DOHH2 (cell line): ENCODE measurements at regions not wholly inside any gene's neighbourhood (a gene's known extent, or its start where the extent isn't known, plus 50 kb on each side); places are given as distances from the start of the nearest gene placed in this dataset.

Experiments
- EZH2phosphoT487 ChIP-seq: fragments of 200-600 bp; sonication (generic); IDR thresholded peaks from 2 replicates; pipeline ENCODE4 v1.6.1; 2017; ENCODE audit warnings: borderline replicate concordance, mild to moderate bottlenecking, antibody characterized with exemption, low read length, moderate library complexity, mixed read lengths
- TF ChIP-seq, protein P1 (sequence below): fragments of 200-600 bp; sonication (generic); IDR thresholded peaks from one replicate; pipeline ENCODE4 v1.5.1; 2014; ENCODE audit warnings: antibody characterized with exemption, mild to moderate bottlenecking, low read depth, low read length; ENCODE audit not compliant: poor library complexity, severe bottlenecking

DNA sequence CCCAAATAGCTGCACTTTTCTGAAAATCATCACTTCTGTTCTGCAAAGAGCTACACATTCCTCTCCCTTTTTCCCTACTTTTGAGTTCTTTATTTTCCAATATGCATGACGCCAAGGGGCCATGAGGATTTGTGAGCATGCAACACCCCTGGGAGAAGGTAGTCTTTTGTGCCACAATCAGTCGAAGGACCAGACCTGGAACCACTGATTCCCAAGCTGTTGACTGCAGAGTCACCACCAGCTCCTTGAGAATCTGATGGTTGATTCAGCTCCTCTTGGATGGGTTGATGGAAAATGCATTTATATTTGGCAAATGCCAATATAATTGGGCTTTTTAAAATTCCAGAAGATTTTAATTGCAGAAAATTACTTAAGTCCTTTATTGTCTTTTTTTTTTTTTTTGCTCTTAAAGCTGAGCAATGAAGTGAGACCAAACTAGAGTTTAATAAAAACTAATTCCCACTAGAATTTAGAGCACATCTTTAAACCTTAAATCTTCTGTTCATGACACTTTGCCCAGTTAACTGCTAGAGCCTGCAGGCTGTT is 554.1 kb downstream of the TNS3 start:
- TF ChIP-seq, protein P1, sequence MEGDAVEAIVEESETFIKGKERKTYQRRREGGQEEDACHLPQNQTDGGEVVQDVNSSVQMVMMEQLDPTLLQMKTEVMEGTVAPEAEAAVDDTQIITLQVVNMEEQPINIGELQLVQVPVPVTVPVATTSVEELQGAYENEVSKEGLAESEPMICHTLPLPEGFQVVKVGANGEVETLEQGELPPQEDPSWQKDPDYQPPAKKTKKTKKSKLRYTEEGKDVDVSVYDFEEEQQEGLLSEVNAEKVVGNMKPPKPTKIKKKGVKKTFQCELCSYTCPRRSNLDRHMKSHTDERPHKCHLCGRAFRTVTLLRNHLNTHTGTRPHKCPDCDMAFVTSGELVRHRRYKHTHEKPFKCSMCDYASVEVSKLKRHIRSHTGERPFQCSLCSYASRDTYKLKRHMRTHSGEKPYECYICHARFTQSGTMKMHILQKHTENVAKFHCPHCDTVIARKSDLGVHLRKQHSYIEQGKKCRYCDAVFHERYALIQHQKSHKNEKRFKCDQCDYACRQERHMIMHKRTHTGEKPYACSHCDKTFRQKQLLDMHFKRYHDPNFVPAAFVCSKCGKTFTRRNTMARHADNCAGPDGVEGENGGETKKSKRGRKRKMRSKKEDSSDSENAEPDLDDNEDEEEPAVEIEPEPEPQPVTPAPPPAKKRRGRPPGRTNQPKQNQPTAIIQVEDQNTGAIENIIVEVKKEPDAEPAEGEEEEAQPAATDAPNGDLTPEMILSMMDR = no peak
- TF ChIP-seq EZH2phosphoT487 = no peak
